K562 (cell line): ENCODE measurements at regions not wholly inside any gene's neighbourhood (a gene's known extent, or its start where the extent isn't known, plus 50 kb on each side); places are given as distances from the start of the nearest gene placed in this dataset.

Experiments used
- BCL6 ChIP-seq: fragments of 250-450 bp; sonication (Bioruptor Pico); IDR thresholded peaks from 2 replicates; pipeline ENCODE4 v1.4.0; 2020
- BRD4 ChIP-seq: fragments of 200-600 bp; sonication (generic); IDR thresholded peaks from 2 replicates; pipeline ENCODE4 v1.6.1; 2017; ENCODE audit warnings: inconsistent platforms
- CTCF ChIP-seq, 3 experiments: IDR thresholded peaks in 2 of 3; conservative IDR thresholded peaks in 1 of 3; 2 replicates each; pipeline ENCODE4 v1.5.1; 2011 to 2012; ENCODE audit warnings: low read length in 3 of 3, mild to moderate bottlenecking in 3 of 3, control low read depth in 2 of 3, improper control_type of control experiment in 1 of 3, inconsistent platforms in 1 of 3, low read depth in 1 of 3, mixed read lengths in 1 of 3, moderate library complexity in 1 of 3; ENCODE audit not compliant: insufficient read depth in 2 of 3
- E4F1 ChIP-seq: fragments of 250-450 bp; sonication (Bioruptor Pico); IDR thresholded peaks from 2 replicates; pipeline ENCODE4 v1.5.0; 2021; ENCODE audit warnings: mild to moderate bottlenecking, borderline replicate concordance
- EP300 ChIP-seq: IDR thresholded peaks from 2 replicates; pipeline ENCODE4 v1.6.1; 2012; ENCODE audit warnings: low read length, improper control_type of control experiment
- FOXJ2 ChIP-seq: fragments of 200-800 bp; sonication (Bioruptor generic); IDR thresholded peaks from 2 replicates; pipeline ENCODE4 v1.6.1; 2016; ENCODE audit warnings: missing genetic modification characterization, missing compliant biosample characterization
- MXI1 ChIP-seq: IDR thresholded peaks from 2 replicates; pipeline ENCODE4 v1.6.1; 2011; ENCODE audit warnings: low read depth, mild to moderate bottlenecking, improper control_type of control experiment, low read length
- STAT5B ChIP-seq: fragments of 250-450 bp; sonication (Bioruptor Pico); IDR thresholded peaks from 2 replicates; pipeline ENCODE4 v1.8.0; 2021; ENCODE audit warnings: mild to moderate bottlenecking, inconsistent platforms
- TEAD1 ChIP-seq, 2 experiments: fragments of 450-650 bp in 1 of 2; sonication (generic) in 1 of 2; formaldehyde crosslinking; IDR thresholded peaks; 2 replicates each; pipeline versions ENCODE4 v1.4.0 to v1.8.0; 2020 to 2022; ENCODE audit warnings: mild to moderate bottlenecking in 2 of 2, missing genetic modification reagents in 1 of 2
- ZBTB33 ChIP-seq: sonication (generic); formaldehyde crosslinking; IDR thresholded peaks from 2 replicates; pipeline ENCODE4 v1.8.1; 2023; ENCODE audit warnings: mild to moderate bottlenecking, missing genetic modification reagents
- ZC3H4 ChIP-seq: sonication (generic); formaldehyde crosslinking; IDR thresholded peaks from 2 replicates; pipeline ENCODE4 v1.9.0; 2021; ENCODE audit warnings: missing genetic modification reagents, borderline replicate concordance
- ZNF324 ChIP-seq: fragments of 250-450 bp; sonication (Bioruptor Pico); IDR thresholded peaks from 2 replicates; pipeline ENCODE4 v1.4.0; 2020; ENCODE audit warnings: mild to moderate bottlenecking
- ZNF696 ChIP-seq: fragments of 250-450 bp; sonication (Bioruptor Pico); conservative IDR thresholded peaks from 2 replicates; pipeline ENCODE4 v1.4.0; 2020; ENCODE audit warnings: mild to moderate bottlenecking, moderate library complexity

GRCh38 chr1:175804561-175804960 lies 61.2 kb upstream of the TNR start:
- TF ChIP-seq CTCF (IDR thresholded peaks at IDR 0.05 in 2 of 3, conservative IDR thresholded peaks at IDR 0.05 in 1 of 3; ENCODE audit: insufficient read depth in 2 of 3, low read depth in 1 of 3, low read length in 3 of 3) (no peak), ZNF696 (CRISPR knock-in tag) (no peak), ZNF324 (CRISPR knock-in tag) (no peak), ZC3H4 (CRISPR knock-in tag) (no peak), BRD4 (no peak), EP300 (no peak), ZBTB33 (CRISPR knock-in tag) (no peak), STAT5B (CRISPR knock-in tag) (no peak), FOXJ2 (no peak), BCL6 (CRISPR knock-in tag) (no peak), E4F1 (no peak), MXI1 (no peak), TEAD1 (CRISPR knock-in tag; IDR thresholded peaks at IDR 0.05) (no peak)
